Stimulated activated CD4-positive, alpha-beta T cell treated with anti-CD3 and anti-CD28 coated beads, Interleukin-1b, Interleukin-23, amount 100 ng/mL, for 24 hours (primary cell): ENCODE measurements at regions not wholly inside any gene's neighbourhood (a gene's known extent, or its start where the extent isn't known, plus 50 kb on each side); places are given as distances from the start of the nearest gene placed in this dataset.
"Not testable (repeated sequence)": the region's sequence is repeated elsewhere in the genome, so short reads cannot be mapped to it uniquely, and the experiment has no call there.

Experiments
- DNase-seq, 4 experiments: peaks; one replicate each; pipeline ENCODE4 v3.0.0-alpha.2; 2020; ENCODE audit warnings: low read depth in 4 of 4, low spot score in 1 of 4

DNA sequence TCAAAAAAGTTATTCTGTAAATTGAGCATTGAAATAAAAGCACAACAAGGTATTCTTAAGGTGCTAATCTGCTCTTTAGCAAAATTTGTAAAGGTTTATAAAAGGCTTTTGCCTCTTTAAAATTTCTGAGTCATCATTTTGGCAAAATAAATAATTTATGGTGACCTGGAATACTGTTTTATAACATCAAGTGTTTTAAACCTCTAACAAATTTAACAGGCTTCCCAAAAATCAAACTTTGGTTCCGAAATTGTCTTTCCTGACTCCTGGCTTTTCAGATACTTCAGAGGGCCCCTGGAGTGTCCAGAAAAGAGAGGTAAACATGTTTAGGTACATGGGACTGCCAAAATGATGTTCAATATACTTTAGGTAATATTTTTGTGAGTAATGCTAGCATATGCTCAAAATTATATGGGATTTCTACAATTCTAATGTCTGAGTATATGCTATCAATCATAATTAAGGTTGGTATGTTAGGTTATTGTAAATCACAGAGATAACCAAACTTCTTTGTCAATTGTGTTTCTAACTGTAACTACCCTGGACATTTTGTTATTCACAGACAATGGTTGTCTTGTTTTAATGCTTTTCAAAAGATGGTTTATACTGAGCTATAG, 160.3 kb upstream of the OLIG3 start:
- DNase-seq: no peak

DNA sequence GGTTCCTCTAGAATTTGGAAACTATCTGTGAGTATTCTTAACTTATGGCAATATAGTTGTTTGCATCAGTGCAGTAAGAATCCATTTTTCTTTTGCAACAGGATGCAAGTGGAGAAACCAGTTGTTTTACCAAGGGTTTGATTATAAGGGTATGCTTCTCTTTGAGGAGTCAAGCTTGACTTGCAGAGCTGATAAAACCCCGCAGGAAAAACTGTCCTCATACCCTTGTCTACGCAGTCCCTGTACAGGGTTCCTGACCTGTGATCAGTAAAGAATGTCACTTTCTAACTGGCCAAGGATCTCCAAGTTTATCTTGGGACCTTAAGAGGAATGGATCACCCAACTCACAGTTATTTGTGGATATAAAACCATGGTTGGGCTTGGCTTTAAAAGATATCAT, 161.1 kb upstream of the OLIG3 start:
- no peak for DNase-seq

DNA sequence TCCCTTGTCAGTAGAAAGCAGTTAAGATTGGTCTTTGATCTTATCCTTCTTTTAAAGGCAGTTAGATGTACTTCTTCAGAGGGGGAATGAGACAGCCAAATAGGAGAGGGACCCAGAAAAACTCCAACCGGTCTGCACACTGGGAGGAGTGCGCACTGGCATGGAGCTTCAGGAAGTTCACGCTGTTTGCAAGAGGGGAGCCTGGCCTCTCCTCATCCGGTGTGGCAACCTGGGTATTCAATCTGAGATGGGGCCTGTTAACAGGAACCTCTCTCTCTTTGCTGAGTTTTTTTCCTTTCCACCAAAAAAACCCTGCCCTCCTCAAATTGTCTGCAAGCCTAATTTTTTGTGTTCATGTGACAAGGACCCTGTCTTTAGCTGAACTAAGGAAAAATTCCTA, 162.5 kb upstream of the OLIG3 start:
- no peak for DNase-seq

DNA sequence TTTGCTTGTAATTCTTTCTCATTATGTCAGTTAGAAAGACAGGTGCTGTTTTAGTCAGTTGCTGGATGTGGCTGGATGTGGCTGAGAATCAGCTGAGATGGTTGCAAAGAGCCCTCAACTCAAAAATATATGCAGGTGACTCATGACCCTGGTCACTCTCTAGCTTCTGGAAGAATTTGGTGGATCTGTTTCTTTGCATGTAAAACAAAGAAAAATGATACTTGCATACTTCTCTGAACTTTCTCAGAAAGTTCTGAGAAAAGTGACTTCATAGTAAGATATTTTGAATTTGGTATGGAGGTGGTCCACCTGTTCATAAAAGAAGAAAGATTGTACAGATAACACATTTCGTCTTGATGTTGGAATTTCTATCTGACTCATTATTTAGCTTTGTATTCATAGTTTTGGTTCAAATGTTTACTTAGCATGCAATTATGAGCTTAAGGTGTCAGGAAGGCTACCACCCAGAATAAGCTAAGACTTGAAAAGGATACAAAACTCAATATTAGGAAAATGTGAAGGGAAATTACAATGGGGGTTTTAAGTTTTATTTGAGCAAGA, 163.2 kb upstream of the OLIG3 start:
- peak in 1 of 4 experiments; percentile 17 for DNase-seq

DNA sequence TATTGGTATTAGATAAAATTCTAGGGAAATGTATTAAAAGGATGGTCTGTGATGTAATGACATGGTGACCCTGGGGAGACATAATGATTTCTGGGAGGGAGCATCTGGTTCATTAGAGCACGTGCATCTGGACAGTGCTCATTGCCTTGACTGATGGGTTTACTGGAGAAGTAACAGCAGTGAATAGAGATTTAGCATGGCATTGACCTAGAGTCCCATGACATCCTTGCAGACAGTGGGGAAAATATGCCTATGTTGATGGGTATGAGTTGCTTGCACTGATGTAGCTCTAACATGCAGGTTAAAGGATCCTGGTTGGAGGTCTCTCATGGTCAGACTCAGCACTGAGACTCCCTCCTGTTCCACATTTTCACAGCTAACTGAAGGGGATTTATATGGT, 164.1 kb upstream of the OLIG3 start:
- DNase-seq: no peak

DNA sequence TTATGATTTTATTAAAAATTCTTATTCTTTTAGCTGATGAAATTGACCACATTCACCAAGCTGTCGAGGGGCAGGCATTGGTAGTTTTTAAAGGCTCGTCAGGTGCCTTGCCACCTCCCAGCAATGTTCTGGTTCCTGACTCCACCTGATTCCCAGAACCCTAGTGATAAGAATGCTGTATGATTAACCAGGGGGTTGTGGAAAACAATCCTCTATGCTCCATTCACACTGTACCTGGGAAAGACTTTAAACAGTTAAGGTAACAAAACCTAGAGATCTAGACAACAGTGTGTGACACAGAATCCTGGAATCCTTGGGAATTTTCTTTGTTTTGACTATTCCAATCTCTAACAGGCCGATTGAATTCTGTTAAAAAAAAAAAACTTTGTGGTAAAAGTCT, 165.7 kb upstream of the OLIG3 start:
- no peak for DNase-seq

DNA sequence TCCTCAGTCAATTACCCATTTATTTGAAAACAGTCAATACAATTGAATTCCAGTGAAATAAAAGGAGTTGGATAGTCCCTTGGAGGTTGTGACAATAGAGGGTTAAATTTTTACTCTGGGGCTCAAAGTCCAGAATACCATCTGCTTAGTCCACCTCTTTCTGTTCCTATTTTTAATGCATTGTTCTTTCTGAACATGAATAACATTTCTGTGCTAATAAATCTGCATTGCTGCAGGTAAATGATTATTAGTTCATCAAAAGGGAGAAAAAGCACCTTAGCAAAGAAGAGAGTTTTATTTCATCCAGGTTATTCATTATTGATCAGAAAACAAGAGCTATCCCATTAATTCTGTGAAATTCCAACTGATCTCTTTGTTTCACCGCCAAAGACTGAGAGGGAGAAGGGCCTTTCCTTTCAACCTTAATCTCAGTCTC, 166.1 kb upstream of the OLIG3 start:
- no peak for DNase-seq

DNA sequence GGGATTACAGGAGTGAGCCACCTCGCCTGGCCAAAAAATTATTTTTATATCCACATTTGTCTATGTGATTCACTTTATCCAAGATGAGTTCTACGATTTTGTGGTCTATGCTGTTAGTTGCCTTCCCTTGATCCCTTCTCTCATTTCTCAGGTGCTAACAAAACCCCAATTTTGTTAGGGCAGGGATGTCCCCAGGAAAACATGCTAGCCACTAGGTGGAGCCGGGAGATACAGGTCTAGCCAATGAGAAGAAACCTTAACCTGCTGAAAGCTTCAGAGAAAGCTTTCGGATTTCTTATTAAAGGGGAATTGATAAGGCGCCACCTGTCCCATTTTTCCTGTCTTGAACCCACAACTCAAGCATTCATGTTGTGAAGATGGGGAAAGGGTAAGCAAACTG, 167.4 kb upstream of the OLIG3 start:
- DNase-seq: peak in 3 of 4 experiments; percentile 17 to 44 (median 40)

DNA sequence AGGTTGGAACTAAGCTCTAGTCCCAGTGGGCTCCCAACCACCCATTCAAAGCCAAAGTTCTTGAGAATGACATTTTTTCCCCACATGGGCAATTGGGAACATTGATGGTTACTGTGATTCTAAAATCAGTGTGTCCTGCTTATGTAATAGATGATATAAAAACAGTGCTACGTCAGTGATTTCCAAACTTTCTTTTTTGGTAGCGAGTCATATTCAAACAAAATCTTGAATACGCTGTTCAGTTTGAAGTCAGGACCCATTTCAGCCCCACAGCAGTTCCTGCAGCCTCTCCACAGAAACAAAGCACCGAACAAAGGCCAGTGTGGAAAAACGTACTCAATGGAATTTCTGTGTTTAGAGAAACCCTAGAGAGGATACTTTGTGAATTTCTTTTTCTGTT, 170.0 kb upstream of the OLIG3 start:
- DNase-seq: no peak

DNA sequence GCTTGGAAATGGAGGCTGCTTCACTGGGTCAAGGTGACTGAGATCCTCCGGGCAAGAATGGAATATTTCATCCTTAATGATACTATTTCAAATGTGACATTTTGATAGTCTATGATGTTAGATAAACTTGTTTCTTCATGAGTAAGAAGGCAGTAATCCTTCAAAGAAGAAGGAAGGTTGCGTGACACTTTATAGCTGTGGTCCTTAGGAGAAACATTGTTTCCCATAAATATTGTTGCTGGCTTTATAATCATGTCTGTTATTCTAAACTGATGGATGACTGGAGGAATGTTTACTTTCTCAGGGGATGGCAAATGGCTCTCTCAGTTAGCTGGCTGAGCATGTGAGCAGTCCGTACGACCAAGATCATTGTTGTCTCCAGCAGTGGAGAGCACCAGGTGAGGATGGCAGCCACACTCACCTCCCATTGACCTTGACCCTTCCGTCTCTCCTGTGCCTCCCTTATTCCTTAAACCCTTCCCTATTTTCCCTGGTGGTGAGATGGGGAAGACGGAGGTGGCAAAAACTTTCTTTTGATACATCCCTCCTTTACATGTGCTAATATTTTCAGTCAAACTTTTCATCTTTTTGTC, 171.2 kb upstream of the OLIG3 start:
- DNase-seq: no peak

DNA sequence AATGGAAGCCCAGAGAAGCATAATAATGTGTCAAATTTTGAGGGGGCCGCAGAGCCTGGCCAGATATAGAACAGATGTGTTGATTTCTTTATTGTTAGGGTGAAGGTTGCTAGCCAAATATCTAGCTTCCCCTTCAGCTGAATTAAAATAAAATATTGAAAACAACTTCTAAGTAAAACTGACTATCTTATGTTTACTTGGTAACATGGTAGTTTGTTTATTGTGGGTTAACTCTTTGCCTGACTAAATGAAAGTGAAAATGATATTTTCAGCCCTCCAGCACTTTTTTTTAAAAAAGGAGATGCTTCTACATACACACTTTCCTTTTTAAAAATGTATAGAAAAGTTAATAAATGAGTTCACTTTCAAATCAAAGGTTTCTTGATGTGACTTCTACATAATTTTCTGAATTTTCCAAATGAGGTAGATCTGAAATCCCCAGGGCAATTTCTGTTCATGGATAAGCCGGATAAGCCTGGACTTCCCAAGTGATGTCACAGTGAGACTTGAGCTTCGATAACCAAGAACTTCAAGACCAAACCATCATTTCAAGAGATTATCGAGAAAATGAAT, 172.1 kb upstream of the OLIG3 start:
- DNase-seq: no peak

DNA sequence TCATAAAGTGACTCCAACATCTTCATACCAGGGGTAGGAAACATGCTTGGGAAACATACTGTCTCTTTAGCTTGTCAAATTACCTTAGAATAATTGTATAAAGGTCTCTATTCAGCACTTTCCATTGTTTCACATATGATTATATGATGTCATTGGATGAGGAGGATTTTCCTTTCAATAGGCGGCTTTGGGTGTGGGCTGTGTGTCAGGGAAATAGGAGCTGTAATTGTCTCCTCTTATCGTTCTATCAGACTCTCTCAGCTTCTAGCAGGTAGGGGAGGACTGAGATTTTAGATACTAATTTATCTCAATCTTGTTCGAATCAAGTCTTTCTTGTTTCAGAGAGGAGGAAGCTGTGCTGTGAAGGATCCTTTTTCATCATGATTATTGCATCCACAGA, 179.4 kb upstream of the OLIG3 start:
- no peak for DNase-seq

DNA sequence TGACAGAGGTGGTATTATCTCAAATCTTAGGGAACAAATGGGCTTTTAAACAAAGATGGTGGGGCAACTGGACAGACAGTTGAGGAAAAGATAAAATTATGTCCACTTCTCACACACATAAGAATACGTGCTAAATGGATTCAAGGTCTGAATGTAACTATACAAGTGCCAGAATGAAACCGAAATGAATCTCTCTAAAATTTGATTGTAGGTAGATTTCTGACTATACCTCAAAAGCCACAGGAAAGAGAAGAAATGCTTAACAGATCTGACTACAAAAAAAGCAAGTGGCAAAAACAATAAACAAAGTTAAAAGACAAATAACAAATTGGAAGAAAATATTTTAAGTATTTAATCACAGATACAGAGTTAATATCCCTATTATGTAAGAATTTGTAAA, 182.7 kb upstream of the OLIG3 start:
- no peak for DNase-seq

DNA sequence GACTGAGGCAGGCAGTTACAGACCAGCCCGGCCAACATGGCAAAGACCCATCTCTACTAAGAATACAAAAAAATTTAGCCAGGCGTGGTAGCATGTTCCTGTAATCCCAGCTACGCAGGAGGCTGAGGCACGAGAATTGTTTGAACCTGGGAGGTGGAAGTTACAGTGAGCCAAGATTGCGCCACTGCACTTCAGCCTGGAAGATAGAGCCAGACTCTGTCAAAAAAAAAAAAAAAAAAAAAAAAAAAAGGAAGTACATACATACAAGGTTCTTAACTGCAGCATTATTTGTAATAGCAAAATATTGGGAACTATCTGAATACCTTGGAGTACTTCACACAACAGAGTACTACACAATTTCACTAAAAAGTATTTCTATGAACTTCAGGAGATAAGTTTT, 183.5 kb upstream of the OLIG3 start:
- DNase-seq: no peak

DNA sequence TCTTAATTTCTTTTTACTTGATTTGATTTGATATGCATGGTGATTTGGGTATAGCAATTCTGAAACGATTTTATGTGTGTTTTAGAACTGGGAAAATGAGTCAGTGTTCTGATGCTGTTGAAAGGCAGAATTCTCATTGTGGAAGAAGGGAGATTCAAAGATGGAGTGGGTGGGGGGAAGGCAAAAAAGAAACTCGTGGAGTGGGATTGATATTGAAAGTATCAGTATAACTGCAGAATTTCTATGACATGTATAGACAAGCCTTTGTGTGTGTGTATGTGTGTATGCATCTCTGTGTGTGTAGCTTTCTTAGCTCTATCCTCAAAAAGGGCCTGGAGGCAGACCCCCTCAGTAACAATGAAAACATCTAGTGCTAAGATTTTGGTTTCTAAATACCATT, 184.3 kb upstream of the OLIG3 start:
- DNase-seq: no peak

DNA sequence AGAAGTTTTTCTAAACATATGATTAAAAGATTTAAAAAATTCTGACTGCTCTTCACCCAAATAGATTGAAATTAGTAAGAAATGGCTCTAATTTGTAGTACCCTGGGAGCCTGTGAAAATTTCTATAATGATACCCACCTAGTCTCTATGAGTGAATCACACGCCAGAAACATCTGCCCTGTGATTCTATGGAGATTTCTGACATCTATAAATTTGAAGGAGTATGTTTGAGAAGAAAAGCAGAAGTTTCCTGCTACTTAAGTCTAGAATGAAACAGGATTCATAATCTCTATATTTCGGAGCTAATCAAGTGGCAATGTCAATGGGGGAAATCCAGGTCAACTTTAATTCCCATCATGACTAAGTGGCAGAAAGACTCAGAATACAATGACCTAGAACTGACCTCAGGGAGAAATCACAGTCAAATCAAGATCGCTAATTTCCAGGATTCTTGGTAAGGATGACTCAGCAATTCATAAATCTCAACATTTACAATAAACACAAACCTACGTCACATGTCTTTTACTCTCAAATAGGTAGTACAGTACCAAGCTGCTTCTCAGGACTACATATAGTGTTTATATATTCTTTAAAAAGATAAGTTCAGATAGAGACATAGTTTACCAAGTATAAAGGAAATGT, 186.2 kb upstream of the TNFAIP3 start:
- DNase-seq: no peak

DNA sequence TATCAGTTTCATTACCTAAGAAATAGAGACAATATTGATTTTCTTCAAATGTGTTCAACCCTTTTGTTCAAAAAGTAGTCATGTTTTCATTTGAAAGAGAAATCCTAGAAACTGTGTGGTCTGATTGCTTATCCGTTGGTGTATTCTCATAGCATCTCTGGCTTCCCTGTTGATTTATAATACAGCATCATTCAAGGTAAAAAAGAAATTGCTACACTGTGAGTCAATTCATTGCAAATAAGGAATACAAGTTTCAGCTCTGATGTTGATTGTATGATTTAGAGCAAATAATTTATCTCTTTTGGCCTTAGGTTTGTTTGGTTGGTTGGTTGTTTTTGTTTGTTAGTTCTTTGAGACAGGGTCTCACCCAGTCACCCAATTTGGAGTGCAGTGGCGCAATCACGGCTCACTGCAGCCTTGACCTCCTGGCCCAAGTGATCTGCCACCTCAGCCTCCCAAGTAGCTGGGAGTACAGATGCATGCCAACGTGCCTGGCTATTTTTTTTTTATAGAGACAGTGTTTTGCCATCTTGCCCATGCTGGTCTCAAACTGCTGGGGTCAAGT, 185.5 kb upstream of the TNFAIP3 start:
- no peak for DNase-seq

DNA sequence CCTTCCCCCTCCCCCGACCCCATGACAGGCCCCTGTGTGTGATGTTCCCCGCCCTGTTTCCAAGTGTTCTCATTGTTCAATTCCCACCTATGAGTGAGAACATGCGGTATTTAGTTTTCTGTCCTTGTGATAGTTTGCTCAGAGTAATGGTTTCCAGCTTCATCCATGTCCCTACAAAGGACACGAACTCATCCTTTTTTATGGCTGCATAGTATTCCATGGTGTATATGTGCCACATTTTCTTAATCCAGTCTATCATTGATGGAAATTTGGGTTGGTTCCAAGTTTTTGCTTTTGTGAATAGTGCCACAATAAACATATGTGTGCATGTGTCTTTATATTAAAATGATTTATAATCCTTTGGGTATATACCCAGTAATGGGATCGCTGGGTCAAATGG, 184.4 kb upstream of the TNFAIP3 start:
- not testable (repeated sequence) for DNase-seq

DNA sequence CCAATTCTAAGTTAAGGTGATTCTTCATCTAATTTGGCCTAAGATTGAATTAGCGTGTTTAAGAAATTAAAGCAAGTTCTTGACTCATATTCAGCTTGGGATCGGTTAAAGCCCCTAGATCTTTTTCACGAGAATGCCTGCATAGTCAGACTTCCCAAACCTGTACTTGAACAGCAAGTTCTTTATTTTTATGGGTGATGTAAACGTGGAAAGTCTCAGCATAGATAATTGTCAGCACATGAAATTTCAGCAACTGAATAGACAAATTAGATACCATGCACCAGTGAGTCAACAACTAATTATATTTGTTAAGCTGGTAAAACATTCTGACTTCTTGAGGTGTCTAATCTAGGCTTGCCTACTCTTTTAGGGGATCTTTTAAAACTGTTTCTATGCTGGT, 183.1 kb upstream of the TNFAIP3 start:
- no peak for DNase-seq

DNA sequence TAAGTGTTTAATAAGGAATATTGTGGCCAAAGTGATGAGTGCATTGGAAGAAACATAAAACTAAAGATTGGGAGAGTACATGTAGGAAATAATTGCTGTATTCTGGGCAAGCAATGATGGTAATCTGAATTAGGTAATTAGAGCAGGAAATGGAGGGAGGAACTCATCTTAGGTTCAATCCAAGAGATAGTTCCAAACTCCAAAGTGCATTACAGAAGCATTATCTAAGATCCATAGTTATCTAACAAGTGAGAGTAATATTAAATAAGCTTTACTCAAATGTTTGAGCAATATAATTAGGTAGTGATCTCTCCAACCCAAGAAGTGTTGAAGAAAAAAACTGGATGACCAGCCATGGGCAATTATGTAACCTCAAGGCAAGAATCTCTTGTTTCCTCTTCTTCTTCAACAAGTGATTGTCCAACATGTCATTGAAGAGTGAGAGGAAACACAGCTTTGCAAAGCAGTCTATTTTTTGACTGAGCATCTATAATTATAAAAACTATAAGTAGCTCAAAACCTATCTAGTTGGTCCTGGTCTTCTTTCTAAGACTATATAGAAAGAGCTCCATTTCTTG, 181.2 kb upstream of the TNFAIP3 start:
- no peak for DNase-seq

DNA sequence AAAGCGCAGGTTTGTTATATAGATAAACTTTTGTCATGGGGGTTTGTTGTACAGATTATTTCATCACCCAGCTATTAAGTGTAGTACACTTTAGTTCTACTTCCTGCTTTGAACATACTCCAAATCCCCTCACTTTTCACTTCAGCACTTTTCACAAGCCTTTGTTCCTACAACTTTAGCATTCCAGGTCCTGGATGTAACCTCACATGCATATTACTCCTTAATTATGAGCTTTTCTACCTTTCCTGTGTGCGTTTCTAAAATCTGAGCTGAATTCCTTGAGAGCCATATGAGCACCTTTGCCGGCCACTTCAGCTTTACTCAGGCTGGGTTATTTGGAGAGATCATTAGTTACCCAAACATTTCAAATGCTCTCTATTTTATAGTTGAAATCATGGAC, 179.2 kb upstream of the TNFAIP3 start:
- DNase-seq: no peak
